ENCODE measurements at regions not wholly inside any gene's neighbourhood (a gene's known extent, or its start where the extent isn't known, plus 50 kb on each side); places are given as distances from the start of the nearest gene placed in this dataset.

DNA sequence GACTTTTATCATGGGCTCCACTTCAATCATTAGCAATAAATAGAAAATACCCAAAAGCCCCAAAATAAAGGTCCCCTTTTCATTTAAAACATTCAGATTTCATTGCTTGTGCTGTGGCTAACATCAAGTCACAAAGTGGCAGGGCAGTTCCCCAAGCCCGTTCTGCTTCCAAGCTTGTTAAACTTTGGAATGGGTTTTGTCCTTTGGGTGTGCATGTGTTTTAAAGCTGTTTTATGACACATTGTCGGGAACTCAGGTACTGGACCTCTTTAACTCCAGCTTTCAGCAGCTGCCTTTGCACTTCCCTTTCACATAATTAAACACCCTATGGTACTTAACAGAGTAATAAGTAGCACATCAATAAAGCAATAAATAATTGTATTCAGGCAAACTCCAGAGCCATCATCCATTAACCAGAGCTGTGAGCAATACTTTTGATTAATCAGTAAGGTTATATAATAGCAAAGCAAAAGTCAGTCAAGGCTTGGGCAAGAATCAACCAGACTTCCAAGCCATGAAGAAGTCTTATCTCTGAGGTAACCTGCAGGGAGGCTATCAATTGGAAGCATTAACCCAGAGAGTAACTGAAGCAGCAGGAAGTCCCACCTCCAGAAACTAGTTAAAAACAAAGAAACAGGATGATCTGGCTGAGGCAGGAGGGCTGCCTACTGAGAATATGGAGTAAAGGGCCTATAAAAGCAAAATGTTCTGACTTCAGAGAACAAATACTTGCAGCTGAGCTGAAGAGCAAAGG, 56.1 kb upstream of the ARID5B start:
- no peak for DNase-seq
- Histone ChIP-seq H4K91ac (ENCODE audit: insufficient read length, low read depth, low read length) (no peak overlapping the region), H3K4me1 (ENCODE audit: insufficient read depth, low read length) (peaks cover 5% of the 10 kb centered on the region), H3K27ac (ENCODE audit: insufficient read length, low read depth, low read length) (no peak overlapping the region), H3K4ac (ENCODE audit: low read depth, low read length) (no peak overlapping the region), H3K14ac (ENCODE audit: insufficient read depth, low read length) (no peak overlapping the region; the same call in 1 of the 2 replicates), H2AK5ac (ENCODE audit: insufficient read length, low read length) (no peak overlapping the region), H2BK5ac (ENCODE audit: insufficient read length, low read length) (no peak overlapping the region), H3K9ac (ENCODE audit: extremely low read depth, insufficient read length, low read length) (no peak overlapping the region), H2BK20ac (ENCODE audit: low read depth, low read length, poor library complexity, severe bottlenecking) (no peak overlapping the region), H3K79me2 (ENCODE audit: insufficient read depth, low read length) (no peaks in the 10 kb centered on the region), H3K18ac (ENCODE audit: insufficient read length, low read depth, low read length) (no peak overlapping the region), H2BK15ac (ENCODE audit: low read depth, low read length) (no peak overlapping the region), H3K4me2 (ENCODE audit: insufficient read depth, insufficient read length, low read length) (no peak overlapping the region), H3K9me3 (ENCODE audit: control insufficient read depth, low read depth, low read length) (no peaks in the 10 kb centered on the region), H3K27me3 (ENCODE audit: insufficient read depth, low read length) (peaks cover 8% of the 10 kb centered on the region; the same call in 1 of the 2 replicates), H4K5ac (ENCODE audit: insufficient read length, low read depth, low read length) (no peak overlapping the region), H4K20me1 (ENCODE audit: control insufficient read depth, insufficient read depth, insufficient read length) (no peaks in the 10 kb centered on the region), H3K79me1 (ENCODE audit: insufficient read depth, low read depth, low read length, poor library complexity, severe bottlenecking) (no peaks in the 10 kb centered on the region), H3K56ac (ENCODE audit: insufficient read length, low read depth, low read length) (no peak overlapping the region), H2BK120ac (ENCODE audit: low read depth, low read length, poor library complexity, severe bottlenecking) (no peak overlapping the region), H2BK12ac (ENCODE audit: insufficient read length, low read depth, low read length) (no peak overlapping the region), H4K8ac (replicated peaks; ENCODE audit: insufficient read length, low read depth, low read length) (no peak overlapping the region), H3K23me2 (ENCODE audit: insufficient read length, low read depth, low read length, poor library complexity, severe bottlenecking) (no peaks in the 10 kb centered on the region), H3T11ph (ENCODE audit: low read length) (no peak overlapping the region), H2AFZ (ENCODE audit: low read length) (no peak overlapping the region), H3K23ac (ENCODE audit: insufficient read length, low read depth, low read length) (no peak overlapping the region)
- H3K9me3 Mint-ChIP-seq: no peaks in the 10 kb centered on the region; a peak in 1 of 5 replicates
- no CpG with 5 or more reads among the region's 2 CpGs for WGBS (ENCODE audit: extremely low coverage, insufficient read length, low lambda C conversion rate)
- peaks cover 12 to 18% of the 10 kb centered on the region in 2 experiments for H3K4me1 Mint-ChIP-seq
- H3K36me3 Mint-ChIP-seq (ENCODE audit: insufficient read depth in 1 of 3, low read depth in 3 of 3): no peaks in the 10 kb centered on the region
- H3K27ac Mint-ChIP-seq: no peak overlapping the region
- TF ChIP-seq, protein P1, sequence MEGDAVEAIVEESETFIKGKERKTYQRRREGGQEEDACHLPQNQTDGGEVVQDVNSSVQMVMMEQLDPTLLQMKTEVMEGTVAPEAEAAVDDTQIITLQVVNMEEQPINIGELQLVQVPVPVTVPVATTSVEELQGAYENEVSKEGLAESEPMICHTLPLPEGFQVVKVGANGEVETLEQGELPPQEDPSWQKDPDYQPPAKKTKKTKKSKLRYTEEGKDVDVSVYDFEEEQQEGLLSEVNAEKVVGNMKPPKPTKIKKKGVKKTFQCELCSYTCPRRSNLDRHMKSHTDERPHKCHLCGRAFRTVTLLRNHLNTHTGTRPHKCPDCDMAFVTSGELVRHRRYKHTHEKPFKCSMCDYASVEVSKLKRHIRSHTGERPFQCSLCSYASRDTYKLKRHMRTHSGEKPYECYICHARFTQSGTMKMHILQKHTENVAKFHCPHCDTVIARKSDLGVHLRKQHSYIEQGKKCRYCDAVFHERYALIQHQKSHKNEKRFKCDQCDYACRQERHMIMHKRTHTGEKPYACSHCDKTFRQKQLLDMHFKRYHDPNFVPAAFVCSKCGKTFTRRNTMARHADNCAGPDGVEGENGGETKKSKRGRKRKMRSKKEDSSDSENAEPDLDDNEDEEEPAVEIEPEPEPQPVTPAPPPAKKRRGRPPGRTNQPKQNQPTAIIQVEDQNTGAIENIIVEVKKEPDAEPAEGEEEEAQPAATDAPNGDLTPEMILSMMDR (conservative IDR thresholded peaks at IDR 0.05): no peak
- peaks cover 67% of the 10 kb centered on the region for H3K27me3 Mint-ChIP-seq (ENCODE audit: low read depth)
- no peak overlapping the region for H3K4me3 Mint-ChIP-seq
